Neural cell (in vitro differentiated cells): ENCODE measurements at regions not wholly inside any gene's neighbourhood (a gene's known extent, or its start where the extent isn't known, plus 50 kb on each side); places are given as distances from the start of the nearest gene placed in this dataset.

Source experiments
- H2AFZ ChIP-seq: fragments of 200-600, 300-800 bp; sonication (generic), shearing (Covaris generic); 2 replicates; pipeline ENCODE4 v1.6.0; 2014; ENCODE audit warnings: low read depth, mild to moderate bottlenecking, antibody characterized with exemption, low read length, moderate library complexity
- H3F3A ChIP-seq: fragments of 200-600 bp; shearing (Covaris generic); 2 replicates; pipeline ENCODE4 v1.6.1; 2016; ENCODE audit warnings: mild to moderate bottlenecking, moderate library complexity, mixed read lengths, antibody characterized with exemption, low read length; ENCODE audit not compliant: insufficient read depth, poor library complexity, severe bottlenecking
- H3K27ac ChIP-seq: fragments of 200-600, 300-800 bp; sonication (generic), shearing (Covaris generic); 2 replicates; pipeline ENCODE4 v1.5.1; 2014; ENCODE audit warnings: mild to moderate bottlenecking, low read length, moderate library complexity
- H3K27me3 ChIP-seq: fragments of 300-800, 200-600 bp; sonication (generic), shearing (Covaris generic); 2 replicates; pipeline ENCODE4 v1.6.0; 2014; ENCODE audit warnings: mild to moderate bottlenecking, low read depth, low read length, moderate library complexity; ENCODE audit not compliant: insufficient read depth
- H3K36me3 ChIP-seq: fragments of 300-800, 200-600 bp; sonication (generic), shearing (Covaris generic); 2 replicates; pipeline ENCODE4 v1.5.1; 2014; ENCODE audit warnings: mild to moderate bottlenecking, antibody characterized with exemption, low read length, moderate library complexity; ENCODE audit not compliant: insufficient read depth
- H3K4me2 ChIP-seq: fragments of 300-800, 200-600 bp; sonication (generic), shearing (Covaris generic); 2 replicates; pipeline ENCODE4 v1.6.0; 2014; ENCODE audit warnings: mild to moderate bottlenecking, low read length
- H3K4me3 ChIP-seq: fragments of 300-800, 200-600 bp; sonication (generic), shearing (Covaris generic); 2 replicates; pipeline ENCODE4 v1.5.1; 2014; ENCODE audit warnings: mild to moderate bottlenecking, low read length, moderate library complexity
- H3K79me2 ChIP-seq: fragments of 200-600 bp; shearing (Covaris generic); replicated peaks from 2 replicates; pipeline ENCODE4 v1.6.0; 2014; ENCODE audit warnings: mild to moderate bottlenecking, low read length, moderate library complexity; ENCODE audit not compliant: insufficient read depth
- H3K9ac ChIP-seq: fragments of 300-800, 200-600 bp; sonication (generic), shearing (Covaris generic); 2 replicates; pipeline ENCODE4 v1.6.1; 2016; ENCODE audit warnings: mild to moderate bottlenecking, low read length, mixed read lengths
- H3K9me2 ChIP-seq: fragments of 200-600 bp; shearing (Covaris generic); 2 replicates; pipeline ENCODE4 v1.6.1; 2016; ENCODE audit warnings: mild to moderate bottlenecking, low read length, mixed read lengths; ENCODE audit not compliant: insufficient read depth
- H3K9me3 ChIP-seq: fragments of 200-600, 300-800 bp; sonication (generic), shearing (Covaris generic); 2 replicates; pipeline ENCODE4 v1.6.1; 2016; ENCODE audit warnings: mild to moderate bottlenecking, mixed run types, low read length, moderate library complexity, mixed read lengths
- H4K20me1 ChIP-seq: fragments of 200-600 bp; shearing (Covaris generic); 2 replicates; pipeline ENCODE4 v1.6.1; 2016; ENCODE audit warnings: mild to moderate bottlenecking, mixed run types; ENCODE audit not compliant: insufficient read depth
- CTCF ChIP-seq: fragments of 450-650 bp; IDR thresholded peaks from 2 replicates; pipeline ENCODE4 v1.5.1; 2014; ENCODE audit warnings: antibody characterized with exemption, mild to moderate bottlenecking, moderate library complexity; ENCODE audit not compliant: poor library complexity, severe bottlenecking
- EP300 ChIP-seq: fragments of 450-650 bp; conservative IDR thresholded peaks from 2 replicates; pipeline ENCODE4 v1.6.1; 2014; ENCODE audit warnings: antibody characterized with exemption, mild to moderate bottlenecking, moderate library complexity; ENCODE audit not compliant: poor library complexity, severe bottlenecking
- EZH2 ChIP-seq: fragments of 200-600, 300-800 bp; shearing (Covaris generic), sonication (generic); IDR thresholded peaks from 2 replicates; pipeline ENCODE4 v1.6.1; 2014; ENCODE audit warnings: antibody characterized with exemption, low read length, borderline replicate concordance, mild to moderate bottlenecking; ENCODE audit not compliant: insufficient read depth, poor library complexity, severe bottlenecking
- MXI1 ChIP-seq: fragments of 450-650 bp; conservative IDR thresholded peaks from 2 replicates; pipeline ENCODE4 v1.6.1; 2014; ENCODE audit warnings: antibody characterized with exemption, mild to moderate bottlenecking; ENCODE audit not compliant: poor library complexity, severe bottlenecking
- POLR2AphosphoS5 ChIP-seq: IDR thresholded peaks from 2 replicates; pipeline ENCODE4 v1.6.1; 2012
- RAD21 ChIP-seq: fragments of 450-650 bp; conservative IDR thresholded peaks from 2 replicates; pipeline ENCODE4 v1.6.1; 2014; ENCODE audit warnings: antibody characterized with exemption, mild to moderate bottlenecking, moderate library complexity
- REST ChIP-seq: IDR thresholded peaks from 2 replicates; pipeline ENCODE4 v1.6.1; 2012; ENCODE audit warnings: borderline replicate concordance
- SMC3 ChIP-seq: fragments of 450-650 bp; conservative IDR thresholded peaks from 2 replicates; pipeline ENCODE4 v1.6.1; 2014; ENCODE audit warnings: antibody characterized with exemption, mild to moderate bottlenecking, moderate library complexity; ENCODE audit not compliant: poor library complexity
- TAF1 ChIP-seq: IDR thresholded peaks from 2 replicates; pipeline ENCODE4 v1.6.1; 2012; ENCODE audit warnings: low read depth

DNA sequence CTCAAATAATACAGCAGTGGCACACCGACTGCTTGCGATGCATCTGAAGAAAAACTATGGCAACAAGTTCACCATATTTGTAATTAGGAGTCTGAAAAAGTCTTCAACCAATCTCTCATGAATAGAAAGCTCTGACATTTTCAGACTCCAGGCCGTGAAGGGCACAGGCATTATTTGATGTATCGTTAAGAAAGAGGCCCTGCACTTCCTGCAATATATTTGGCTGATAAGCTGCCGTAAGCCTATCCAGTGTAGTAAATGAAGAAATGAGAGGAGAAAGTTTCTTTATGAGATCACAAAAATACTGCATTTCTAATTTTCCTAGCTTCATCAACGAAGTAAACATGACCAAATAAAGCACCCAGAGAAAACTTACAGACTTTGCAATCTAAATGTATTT is 613.8 kb upstream of the TECRL start:
- Histone ChIP-seq H3K9me3 (no peaks in the 10 kb centered on the region), H3K4me3 (no peak overlapping the region), H3K9me2 (no peaks in the 10 kb centered on the region), H2AFZ (no peak overlapping the region), H3K9ac (no peak overlapping the region), H3K36me3 (no peaks in the 10 kb centered on the region), H4K20me1 (no peaks in the 10 kb centered on the region), H3F3A (no peaks in the 10 kb centered on the region), H3K27me3 (no peaks in the 10 kb centered on the region), H3K27ac (no peak overlapping the region), H3K79me2 (no peaks in the 10 kb centered on the region), H3K4me2 (no peak overlapping the region)
- TF ChIP-seq CTCF = no peak
- no peak for TF ChIP-seq EZH2
- no peak for TF ChIP-seq SMC3
- TF ChIP-seq EP300 = no peak
- TF ChIP-seq POLR2AphosphoS5 = no peak
- TF ChIP-seq RAD21 = no peak
- no peak for TF ChIP-seq TAF1
- TF ChIP-seq MXI1 = no peak
- no peak for TF ChIP-seq REST

- Histone ChIP-seq H3F3A (no peaks in the 10 kb centered on the region), H3K9me2 (no peaks in the 10 kb centered on the region), H3K79me2 (no peaks in the 10 kb centered on the region), H3K9me3 (no peaks in the 10 kb centered on the region), H3K4me3 (no peak overlapping the region), H3K27ac (no peak overlapping the region), H3K36me3 (no peaks in the 10 kb centered on the region), H3K4me2 (no peak overlapping the region), H4K20me1 (no peaks in the 10 kb centered on the region), H3K9ac (no peak overlapping the region), H2AFZ (no peak overlapping the region), H3K27me3 (no peaks in the 10 kb centered on the region)
- TF ChIP-seq RAD21 (no peak), REST (no peak), EZH2 (no peak), MXI1 (no peak), POLR2AphosphoS5 (no peak), SMC3 (no peak), EP300 (no peak)
Measured at GRCh38 chr4:65021737-65022136, 612.5 kb upstream of the TECRL start.
